SW480 (cell line): ENCODE measurements at regions not wholly inside any gene's neighbourhood (a gene's known extent, or its start where the extent isn't known, plus 50 kb on each side); places are given as distances from the start of the nearest gene placed in this dataset.
"Not testable (repeated sequence)": the region's sequence is repeated elsewhere in the genome, so short reads cannot be mapped to it uniquely, and the experiment has no call there.

ENCODE experiments used
- DNase-seq: peaks from one replicate; pipeline ENCODE4 v3.0.0-alpha.2; 2016; ENCODE audit warnings: low spot score

- DNase-seq, result no peak
Measured at GRCh38 chr12:88703790-88704189, 123.5 kb upstream of the KITLG start.

GRCh38 chr12:88698471-88698870 lies 118.2 kb upstream of the KITLG start:
- DNase-seq, result no peak

GRCh38 chr12:88693837-88694445 lies 113.7 kb upstream of the KITLG start:
- no peak for DNase-seq

GRCh38 chr12:88691811-88692210 lies 111.5 kb upstream of the KITLG start:
- DNase-seq, result no peak

- no peak for DNase-seq
Measured at GRCh38 chr12:88684610-88685009, 104.3 kb upstream of the KITLG start.

- DNase-seq, result no peak
Measured at GRCh38 chr12:88684170-88684569, 103.9 kb upstream of the KITLG start.

GRCh38 chr12:88683628-88684027 lies 103.4 kb upstream of the KITLG start:
- DNase-seq, result no peak

GRCh38 chr12:88681271-88681670 lies 101.0 kb upstream of the KITLG start:
- no peak for DNase-seq

- no peak for DNase-seq
Measured at GRCh38 chr12:88677464-88677863, 97.2 kb upstream of the KITLG start.

- not testable (repeated sequence) for DNase-seq
Measured at GRCh38 chr12:88667615-88668014, 87.3 kb upstream of the KITLG start.

- DNase-seq, result no peak
Measured at GRCh38 chr12:88665071-88665470, 84.8 kb upstream of the KITLG start.

GRCh38 chr12:88662961-88663360 lies 82.7 kb upstream of the KITLG start:
- no peak for DNase-seq

- no peak for DNase-seq
Measured at GRCh38 chr12:88662093-88662492, 81.8 kb upstream of the KITLG start.

- peak; percentile 49 for DNase-seq
Measured at GRCh38 chr12:88658009-88658408, 77.7 kb upstream of the KITLG start.

- DNase-seq, result no peak
Measured at GRCh38 chr12:88650715-88651114, 70.4 kb upstream of the KITLG start.

GRCh38 chr12:88648625-88649024 lies 68.4 kb upstream of the KITLG start:
- DNase-seq, result no peak

GRCh38 chr12:88646824-88647223 lies 66.6 kb upstream of the KITLG start:
- DNase-seq, result no peak

- DNase-seq, result no peak
Measured at GRCh38 chr12:88645816-88646215, 65.5 kb upstream of the KITLG start.

GRCh38 chr12:88644946-88645702 lies 64.9 kb upstream of the KITLG start:
- DNase-seq, result no peak

GRCh38 chr12:88643685-88644084 lies 63.4 kb upstream of the KITLG start:
- DNase-seq, result no peak

GRCh38 chr12:88642675-88643431 lies 62.6 kb upstream of the KITLG start:
- no peak for DNase-seq

GRCh38 chr12:88638966-88639760 lies 58.9 kb upstream of the KITLG start:
- no peak for DNase-seq
